Cardiac muscle cell (in vitro differentiated cells and primary cell): ENCODE measurements at regions not wholly inside any gene's neighbourhood (a gene's known extent, or its start where the extent isn't known, plus 50 kb on each side); places are given as distances from the start of the nearest gene placed in this dataset.

ENCODE experiments used
- DNase-seq, 2 donors: peaks; one replicate each; pipeline versions ENCODE4 v3.0.0 to v3.0.0-alpha.2; 2010 to 2017; ENCODE audit warnings: low read depth in 1 of 2, low spot score in 1 of 2
- H3K27ac ChIP-seq: fragments of 200-600 bp; sonication (generic); 2 replicates; pipeline ENCODE4 v1.5.1; 2016
- H3K27me3 ChIP-seq: fragments of 200-600 bp; sonication (generic); 2 replicates; pipeline ENCODE4 v1.6.0; 2016; ENCODE audit warnings: control low read depth
- H3K36me3 ChIP-seq: fragments of 200-600 bp; sonication (generic); 2 replicates; pipeline ENCODE4 v1.5.1; 2016; ENCODE audit warnings: control low read depth
- H3K4me1 ChIP-seq: fragments of 200-600 bp; sonication (generic); 2 replicates; pipeline ENCODE4 v1.8.1; 2017; ENCODE audit warnings: low read depth, mild to moderate bottlenecking, mixed run types
- H3K4me3 ChIP-seq: fragments of 200-600 bp; sonication (generic); 2 replicates; pipeline ENCODE4 v1.5.1; 2016; ENCODE audit warnings: mild to moderate bottlenecking
- H3K9me3 ChIP-seq: fragments of 200-600 bp; sonication (generic); 2 replicates; pipeline ENCODE4 v1.5.1; 2017; ENCODE audit warnings: low read depth, mild to moderate bottlenecking, control low read depth
- CTCF ChIP-seq: IDR thresholded peaks from 2 replicates; pipeline ENCODE4 v1.5.1; 2012; ENCODE audit warnings: low read depth, mild to moderate bottlenecking, low read length

GRCh38 chr17:34141590-34141989 is 113.5 kb upstream of the CCL2 start:
- no peaks in the 10 kb centered on the region for H3K36me3 ChIP-seq
- H3K27me3 ChIP-seq = no peaks in the 10 kb centered on the region
- DNase-seq = no peak
- H3K9me3 ChIP-seq = no peaks in the 10 kb centered on the region
- H3K27ac ChIP-seq = no peak overlapping the region
- no peaks in the 10 kb centered on the region for H3K4me1 ChIP-seq
- H3K4me3 ChIP-seq = no peak overlapping the region
- TF ChIP-seq CTCF = no peak

- DNase-seq = no peak
- TF ChIP-seq CTCF = no peak
- no peaks in the 10 kb centered on the region for H3K36me3 ChIP-seq
- no peaks in the 10 kb centered on the region for H3K9me3 ChIP-seq
- no peaks in the 10 kb centered on the region for H3K4me1 ChIP-seq
- H3K27ac ChIP-seq = no peak overlapping the region
- no peak overlapping the region for H3K4me3 ChIP-seq
- H3K27me3 ChIP-seq = no peaks in the 10 kb centered on the region
These were observed 111.7 kb upstream of the CCL2 start for GRCh38 chr17:34143430-34143829.

GRCh38 chr17:34146440-34147043 is 108.5 kb upstream of the CCL2 start:
- H3K36me3 ChIP-seq = no peaks in the 10 kb centered on the region
- peak; percentile 25 for TF ChIP-seq CTCF

GRCh38 chr17:34151102-34151501 is 104.0 kb upstream of the CCL2 start:
- DNase-seq = no peak
- no peaks in the 10 kb centered on the region for H3K9me3 ChIP-seq
- no peak for TF ChIP-seq CTCF
- H3K4me1 ChIP-seq = no peaks in the 10 kb centered on the region
- H3K4me3 ChIP-seq = no peak overlapping the region
- no peaks in the 10 kb centered on the region for H3K36me3 ChIP-seq
- peaks cover 31% of the 10 kb centered on the region for H3K27me3 ChIP-seq
- H3K27ac ChIP-seq = no peak overlapping the region

More at GRCh38 chr17:34146440-34147043, 108.5 kb upstream of the CCL2 start:
- Histone ChIP-seq H3K27ac (no peak overlapping the region), H3K4me3 (no peak overlapping the region), H3K4me1 (no peaks in the 10 kb centered on the region), H3K9me3 (no peaks in the 10 kb centered on the region), H3K27me3 (no peaks in the 10 kb centered on the region)
- DNase-seq = peak in 1 of 2 donors; percentile 52

- Histone ChIP-seq H3K4me1 (no peaks in the 10 kb centered on the region), H3K36me3 (no peaks in the 10 kb centered on the region)
- no peak for TF ChIP-seq CTCF
These were observed 101.1 kb upstream of the CCL2 start for GRCh38 chr17:34153991-34154390.

More at GRCh38 chr17:34153991-34154390, 101.1 kb upstream of the CCL2 start:
- H3K9me3 ChIP-seq = no peaks in the 10 kb centered on the region
- H3K27me3 ChIP-seq = peaks cover 60% of the 10 kb centered on the region
- no peak for DNase-seq
- H3K4me3 ChIP-seq = no peak overlapping the region
- H3K27ac ChIP-seq = no peak overlapping the region
